HUES6 (cell line): ENCODE measurements at regions not wholly inside any gene's neighbourhood (a gene's known extent, or its start where the extent isn't known, plus 50 kb on each side); places are given as distances from the start of the nearest gene placed in this dataset.
"Not testable (repeated sequence)": the region's sequence is repeated elsewhere in the genome, so short reads cannot be mapped to it uniquely, and the experiment has no call there.

Experiments
- H3K27ac ChIP-seq: 2 replicates; pipeline ENCODE4 v1.7.0; 2013; ENCODE audit warnings: low read depth, mild to moderate bottlenecking, low read length, inconsistent platforms
- H3K27me3 ChIP-seq: 2 replicates; pipeline ENCODE4 v1.6.1; 2013; ENCODE audit warnings: low read length; ENCODE audit not compliant: control insufficient read depth, insufficient read depth
- H3K36me3 ChIP-seq: 2 replicates; pipeline ENCODE4 v1.6.1; 2013; ENCODE audit warnings: low read length; ENCODE audit not compliant: control insufficient read depth, insufficient read depth
- H3K4me1 ChIP-seq: 2 replicates; pipeline ENCODE4 v1.6.1; 2013; ENCODE audit warnings: low read length; ENCODE audit not compliant: control insufficient read depth, insufficient read depth
- H3K4me3 ChIP-seq: 2 replicates; pipeline ENCODE4 v1.5.1; 2013; ENCODE audit warnings: low read depth, low read length
- H3K9ac ChIP-seq: one replicate; pipeline ENCODE4 v1.6.1; 2013; ENCODE audit warnings: mild to moderate bottlenecking, low read length
- H3K9me3 ChIP-seq: 2 replicates; pipeline ENCODE4 v1.6.1; 2013; ENCODE audit warnings: low read depth, low read length; ENCODE audit not compliant: control insufficient read depth, insufficient read depth

DNA sequence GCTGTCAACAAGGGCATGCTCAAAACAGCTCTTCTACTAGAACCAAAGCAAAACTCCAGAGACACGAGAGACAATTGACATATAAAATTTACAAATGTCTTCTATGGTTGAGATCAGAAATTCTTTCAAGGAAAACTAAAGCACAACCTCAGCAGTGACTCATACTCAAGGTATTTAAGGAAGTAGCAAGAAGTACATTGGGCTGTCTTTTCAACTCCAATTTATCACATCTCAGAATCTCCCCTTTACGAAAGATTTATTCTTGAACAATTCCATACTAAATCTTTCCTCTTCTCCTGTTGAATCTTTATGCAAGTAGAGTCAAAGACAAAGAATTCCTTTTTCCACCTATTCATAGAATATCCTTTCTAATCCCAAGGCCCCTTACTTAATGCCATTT lies 324.0 kb downstream of the IRS1 start:
- H3K36me3 ChIP-seq = no peaks in the 10 kb centered on the region
- H3K9ac ChIP-seq = no peak overlapping the region
- H3K4me1 ChIP-seq = peaks cover 22% of the 10 kb centered on the region
- no peaks in the 10 kb centered on the region for H3K27me3 ChIP-seq
- H3K9me3 ChIP-seq = peaks cover 5% of the 10 kb centered on the region; the same call in 1 of the 2 replicates
- no peak overlapping the region for H3K4me3 ChIP-seq
- H3K27ac ChIP-seq = no peak overlapping the region; the same call in 1 of the 2 replicates

GRCh38 chr2:226474131-226474530 lies 325.5 kb downstream of the IRS1 start:
- H3K9me3 ChIP-seq = peaks cover 5% of the 10 kb centered on the region; the same call in 1 of the 2 replicates
- no peak overlapping the region for H3K27ac ChIP-seq
- no peak overlapping the region for H3K4me3 ChIP-seq
- no peaks in the 10 kb centered on the region for H3K36me3 ChIP-seq
- no peak overlapping the region for H3K9ac ChIP-seq
- H3K27me3 ChIP-seq = no peaks in the 10 kb centered on the region
- peaks cover 22% of the 10 kb centered on the region for H3K4me1 ChIP-seq

- Histone ChIP-seq H3K4me3 (no peak overlapping the region), H3K9me3 (peaks cover 5% of the 10 kb centered on the region; the same call in 1 of the 2 replicates), H3K9ac (no peak overlapping the region), H3K27ac (no peak overlapping the region), H3K36me3 (no peaks in the 10 kb centered on the region), H3K4me1 (peaks cover 3% of the 10 kb centered on the region; the same call in 1 of the 2 replicates), H3K27me3 (no peaks in the 10 kb centered on the region)
These were observed 327.6 kb downstream of the IRS1 start for GRCh38 chr2:226471987-226472470.

GRCh38 chr2:226467633-226468032 lies 332.0 kb downstream of the IRS1 start:
- no peak overlapping the region for H3K4me3 ChIP-seq
- H3K9ac ChIP-seq = no peak overlapping the region
- H3K4me1 ChIP-seq = no peaks in the 10 kb centered on the region
- no peak overlapping the region for H3K27ac ChIP-seq
- H3K36me3 ChIP-seq = no peaks in the 10 kb centered on the region
- H3K27me3 ChIP-seq = no peaks in the 10 kb centered on the region
- no peaks in the 10 kb centered on the region; the same call in 1 of the 2 replicates for H3K9me3 ChIP-seq

DNA sequence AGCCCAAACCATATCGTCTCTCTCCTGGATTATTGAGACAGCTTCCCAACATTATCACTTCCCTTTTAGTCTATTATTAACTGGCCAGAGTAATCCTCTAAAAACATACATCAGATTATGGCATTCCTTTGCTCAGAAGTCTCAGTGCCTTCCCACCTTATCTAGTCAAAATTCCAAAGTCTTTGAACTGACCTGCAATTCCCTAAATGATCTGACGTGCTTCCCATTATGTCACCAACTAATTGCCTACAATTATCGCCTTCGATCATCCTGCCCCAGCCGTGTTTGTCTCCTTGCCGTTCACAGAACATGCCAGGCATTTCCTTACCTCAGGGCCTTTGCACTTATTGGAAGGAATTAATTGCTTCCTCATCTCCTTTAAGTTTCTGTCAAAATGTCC lies 332.4 kb downstream of the IRS1 start:
- Histone ChIP-seq H3K4me1 (no peaks in the 10 kb centered on the region), H3K9ac (no peak overlapping the region), H3K9me3 (no peaks in the 10 kb centered on the region; the same call in 1 of the 2 replicates), H3K36me3 (no peaks in the 10 kb centered on the region), H3K27me3 (no peaks in the 10 kb centered on the region), H3K27ac (no peak overlapping the region), H3K4me3 (no peak overlapping the region)

DNA sequence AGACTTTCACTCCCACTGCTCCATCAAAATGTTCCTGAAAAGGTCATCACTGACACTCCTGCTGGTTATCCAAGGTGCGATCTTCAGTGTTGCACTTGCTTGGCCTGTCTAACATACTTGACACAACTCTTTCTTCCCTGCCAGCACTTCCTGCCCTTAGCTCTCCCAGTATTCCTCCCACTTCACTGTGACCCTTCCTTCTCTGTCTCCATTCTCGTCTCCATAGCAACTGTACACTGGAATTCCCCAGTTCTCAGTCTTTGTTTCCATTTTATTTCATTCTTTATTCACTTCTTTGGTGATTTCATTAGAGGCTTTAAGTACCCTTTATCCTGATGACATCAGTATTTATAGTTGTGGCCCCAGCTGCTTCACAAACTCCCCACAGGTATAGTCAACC lies 333.0 kb downstream of the IRS1 start:
- Histone ChIP-seq H3K27ac (no peak overlapping the region), H3K27me3 (no peaks in the 10 kb centered on the region), H3K36me3 (no peaks in the 10 kb centered on the region), H3K4me3 (no peak overlapping the region), H3K9ac (no peak overlapping the region), H3K4me1 (no peaks in the 10 kb centered on the region), H3K9me3 (no peaks in the 10 kb centered on the region; the same call in 1 of the 2 replicates)

- Histone ChIP-seq H3K36me3 (no peaks in the 10 kb centered on the region), H3K27me3 (no peaks in the 10 kb centered on the region), H3K4me1 (no peaks in the 10 kb centered on the region), H3K9me3 (no peaks in the 10 kb centered on the region; the same call in 1 of the 2 replicates), H3K4me3 (no peak overlapping the region), H3K9ac (no peak overlapping the region), H3K27ac (no peak overlapping the region)
These were observed 333.5 kb downstream of the IRS1 start for GRCh38 chr2:226466124-226466523.

DNA sequence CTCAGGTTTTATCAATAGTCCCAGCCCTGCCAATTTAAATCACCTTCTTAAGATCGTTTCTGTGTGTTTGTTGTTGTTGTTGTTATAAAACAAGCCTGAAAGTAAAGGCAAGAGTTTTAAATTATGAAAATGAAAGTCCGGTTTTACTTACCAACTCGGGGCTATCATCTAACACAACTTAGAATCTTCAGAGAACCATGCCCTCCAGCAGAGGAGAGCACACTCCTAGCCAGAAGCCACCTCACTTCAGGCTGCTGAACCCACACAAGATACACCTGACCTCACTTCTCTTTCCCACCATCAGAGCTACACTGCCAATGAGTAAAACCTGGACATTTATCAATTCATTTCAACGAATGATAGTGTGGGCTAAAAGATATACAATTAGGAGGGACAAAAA lies 335.2 kb downstream of the IRS1 start:
- H3K27me3 ChIP-seq = no peaks in the 10 kb centered on the region
- no peaks in the 10 kb centered on the region for H3K4me1 ChIP-seq
- no peaks in the 10 kb centered on the region for H3K36me3 ChIP-seq
- H3K9me3 ChIP-seq = no peaks in the 10 kb centered on the region; the same call in 1 of the 2 replicates
- H3K9ac ChIP-seq = no peak overlapping the region
- no peak overlapping the region for H3K4me3 ChIP-seq
- no peak overlapping the region for H3K27ac ChIP-seq

DNA sequence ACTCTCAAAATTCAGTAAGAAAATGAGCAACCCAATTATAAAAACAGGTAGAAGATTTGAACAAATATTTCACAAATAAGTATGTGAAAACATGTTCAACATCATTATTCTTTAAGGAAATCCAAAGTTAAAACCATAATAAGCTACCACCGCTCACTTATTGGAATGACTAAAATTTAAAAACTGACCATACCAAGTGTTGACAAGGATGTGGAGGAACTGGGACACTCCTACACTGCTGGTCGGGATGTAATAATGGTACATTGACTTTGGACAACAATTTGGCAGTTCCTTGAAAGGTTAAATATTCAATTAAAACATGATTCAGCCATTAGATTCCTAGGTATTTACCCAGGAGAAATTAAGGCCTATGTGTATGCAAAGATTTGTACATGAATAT lies 336.5 kb downstream of the IRS1 start:
- Histone ChIP-seq H3K27me3 (no peaks in the 10 kb centered on the region), H3K9ac (no peak overlapping the region)

DNA sequence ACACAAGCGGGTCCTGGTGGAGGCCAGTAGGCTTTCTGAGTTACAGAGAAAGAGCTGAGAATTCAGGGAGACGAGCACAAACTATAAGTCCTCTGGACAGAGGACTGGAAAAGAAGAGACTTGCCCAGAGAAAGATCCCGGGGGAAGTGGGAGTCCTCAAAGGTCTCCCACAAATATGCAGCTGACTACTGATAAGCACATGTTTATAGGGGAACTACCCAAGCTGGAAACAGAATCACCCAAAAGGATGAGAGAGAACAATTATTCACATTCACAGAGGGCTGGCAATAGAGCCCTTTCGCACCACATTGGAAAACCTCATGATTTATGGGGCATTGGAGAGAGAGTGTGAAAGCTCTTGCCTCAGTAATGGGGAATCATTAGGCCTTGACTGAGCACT lies 337.6 kb downstream of the IRS1 start:
- Histone ChIP-seq H3K27me3 (no peaks in the 10 kb centered on the region), H3K4me3 (no peak overlapping the region), H3K36me3 (no peaks in the 10 kb centered on the region)

More for the DNA sequence above, 336.5 kb downstream of the IRS1 start:
- Histone ChIP-seq H3K9me3 (no peaks in the 10 kb centered on the region; the same call in 1 of the 2 replicates), H3K27ac (no peak overlapping the region), H3K4me1 (no peaks in the 10 kb centered on the region), H3K36me3 (no peaks in the 10 kb centered on the region), H3K4me3 (no peak overlapping the region)

GRCh38 chr2:226456144-226456543 lies 343.5 kb downstream of the IRS1 start:
- not testable (repeated sequence) for H3K9ac ChIP-seq, H3K27me3 ChIP-seq

More for the DNA sequence above, 337.6 kb downstream of the IRS1 start:
- Histone ChIP-seq H3K9me3 (no peaks in the 10 kb centered on the region; the same call in 1 of the 2 replicates), H3K27ac (no peak overlapping the region), H3K9ac (no peak overlapping the region), H3K4me1 (no peaks in the 10 kb centered on the region)

More at GRCh38 chr2:226456144-226456543, 343.5 kb downstream of the IRS1 start:
- H3K9me3 ChIP-seq, H3K4me3 ChIP-seq, H3K36me3 ChIP-seq, H3K27ac ChIP-seq, H3K4me1 ChIP-seq: not testable (repeated sequence)
